ENCODE measurements at regions not wholly inside any gene's neighbourhood (a gene's known extent, or its start where the extent isn't known, plus 50 kb on each side); places are given as distances from the start of the nearest gene placed in this dataset.

DNA sequence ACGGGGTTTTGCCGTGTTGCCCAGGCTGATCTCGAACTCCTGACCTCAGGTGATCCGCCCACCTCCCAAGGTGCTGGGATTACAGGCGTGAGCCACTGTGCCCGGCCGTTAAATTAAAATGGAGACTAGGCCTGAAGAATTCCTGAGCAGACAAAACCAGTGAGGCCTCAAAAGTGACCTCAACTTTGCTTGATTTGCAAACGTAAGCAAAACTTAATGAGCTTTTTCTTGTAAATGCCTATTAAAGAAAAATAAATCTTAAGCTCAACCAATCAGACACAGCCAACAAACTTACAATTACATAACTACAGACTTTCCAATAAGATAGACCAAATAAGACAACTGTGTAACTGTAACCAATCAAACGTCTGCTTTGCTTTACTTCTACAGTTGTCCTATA, 111.3 kb upstream of the SEMA6A start:
- TF ChIP-seq CTCF (conservative IDR thresholded peaks at IDR 0.05 in 1 of 2, IDR thresholded peaks at IDR 0.05 in 1 of 2; ENCODE audit: extremely low read depth in 1 of 2, insufficient read depth in 1 of 2, low read depth in 1 of 2, low read length in 2 of 2) (no peak), EZH2 (IDR thresholded peaks at IDR 0.05; ENCODE audit: borderline replicate concordance, low read length) (no peak)

All from mammary epithelial cell (primary cell).